Skeletal muscle tissue (tissue), 3 donors: ENCODE measurements at regions not wholly inside any gene's neighbourhood (a gene's known extent, or its start where the extent isn't known, plus 50 kb on each side); places are given as distances from the start of the nearest gene placed in this dataset.
"Not testable (repeated sequence)": the region's sequence is repeated elsewhere in the genome, so short reads cannot be mapped to it uniquely, and the experiment has no call there.

Experiments
- H3K27ac ChIP-seq: one replicate; pipeline ENCODE4 v1.7.0; 2013; ENCODE audit warnings: mild to moderate bottlenecking, low read depth, low read length, inconsistent platforms
- H3K27me3 ChIP-seq, 3 donors: one replicate each; pipeline ENCODE4 v1.7.0; 2013; ENCODE audit warnings: low read length in 3 of 3; ENCODE audit not compliant: control insufficient read depth in 3 of 3, insufficient read depth in 3 of 3
- H3K36me3 ChIP-seq, 3 donors: one replicate each; pipeline ENCODE4 v1.7.0; 2013; ENCODE audit warnings: low read length in 3 of 3; ENCODE audit not compliant: control insufficient read depth in 3 of 3, insufficient read depth in 3 of 3
- H3K4me1 ChIP-seq, 3 donors: one replicate each; pipeline ENCODE4 v1.7.0; 2013; ENCODE audit warnings: low read length in 3 of 3, mild to moderate bottlenecking in 3 of 3; ENCODE audit not compliant: control insufficient read depth in 3 of 3, insufficient read depth in 3 of 3
- H3K4me3 ChIP-seq, 3 donors: one replicate each; pipeline ENCODE4 v1.7.0; 2013; ENCODE audit warnings: low read length in 3 of 3
- H3K9ac ChIP-seq, 3 donors: one replicate each; pipeline ENCODE4 v1.7.0; 2013; ENCODE audit warnings: low read length in 3 of 3, mild to moderate bottlenecking in 3 of 3, moderate library complexity in 2 of 3, low read depth in 1 of 3
- H3K9me3 ChIP-seq, 3 donors: one replicate each; pipeline ENCODE4 v1.7.0; 2013; ENCODE audit warnings: low read length in 3 of 3; ENCODE audit not compliant: control insufficient read depth in 3 of 3
- donor health status: Osteomylitis.

DNA sequence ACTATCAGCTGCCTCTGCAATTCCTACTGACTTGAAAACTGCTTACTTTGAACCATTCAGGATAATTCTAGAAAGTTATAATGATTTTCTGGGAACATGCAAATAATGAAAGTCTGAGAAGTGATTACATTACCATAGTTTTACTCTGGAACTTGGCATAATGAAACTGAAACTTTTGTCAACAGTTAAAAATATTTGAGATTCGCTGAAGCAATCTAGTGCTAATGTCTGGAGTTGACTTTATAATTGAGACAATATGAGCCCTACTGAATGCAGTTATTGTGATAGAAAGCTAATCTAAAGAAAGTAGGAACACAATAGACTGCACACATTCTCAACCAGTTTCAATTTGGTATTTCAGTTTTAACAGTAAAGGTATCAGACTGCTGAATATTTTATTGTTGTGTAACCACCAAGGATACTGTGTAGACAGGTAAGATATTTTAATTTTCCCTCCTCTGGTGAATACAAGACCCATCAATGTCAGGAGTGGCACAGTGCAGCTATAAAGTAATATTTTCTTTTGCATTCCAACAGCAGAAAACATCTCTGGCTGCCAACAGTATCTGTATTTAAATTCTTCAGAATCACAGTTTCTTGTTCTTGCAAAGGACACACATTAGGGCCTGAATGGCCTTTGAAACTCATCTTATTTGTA lies 483.5 kb downstream of the ATP23 start:
- no peaks in the 10 kb centered on the region for H3K27me3 ChIP-seq

DNA sequence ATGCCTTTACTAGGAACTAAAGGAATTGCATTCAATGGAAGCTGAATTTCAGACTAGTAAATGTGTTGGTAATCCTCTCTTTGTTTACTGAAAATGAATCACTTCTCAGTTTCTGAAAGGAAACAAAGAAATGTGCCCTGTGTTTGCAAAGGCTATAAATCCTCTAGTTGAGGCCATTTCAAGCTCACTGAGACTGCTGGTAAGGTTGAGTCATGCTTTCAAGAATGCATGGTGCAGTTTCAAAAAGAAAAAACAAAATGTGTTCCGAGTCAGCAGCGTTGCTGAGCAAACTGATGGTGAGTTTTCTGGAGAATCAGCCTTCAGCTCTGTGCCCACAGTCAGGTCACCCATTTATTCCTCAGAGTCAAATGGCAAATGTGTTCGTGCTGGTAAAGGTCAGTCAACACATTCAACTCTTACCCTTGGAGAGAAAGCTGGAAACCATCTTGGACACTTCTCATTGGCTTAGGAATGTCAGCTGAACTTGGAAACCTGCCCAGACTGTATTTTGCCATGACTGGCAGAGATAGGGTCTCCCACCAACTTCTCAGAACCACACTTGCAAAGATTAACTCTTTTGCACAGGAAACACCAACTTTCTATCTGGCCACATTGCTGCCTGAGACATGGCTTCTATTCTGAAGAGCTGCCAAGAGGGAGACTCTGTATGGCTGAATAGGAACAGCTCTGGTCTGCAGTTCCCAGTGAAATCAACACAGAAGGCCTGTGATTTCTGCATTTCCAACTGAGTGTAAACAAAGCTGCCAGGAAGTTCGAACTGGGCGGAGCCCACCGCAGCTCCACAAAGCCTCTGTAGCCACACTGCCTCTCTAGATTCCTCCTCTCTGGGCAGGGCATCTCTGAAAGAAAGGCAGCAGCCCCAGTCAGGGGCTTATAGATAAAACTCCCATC lies 484.4 kb downstream of the ATP23 start:
- Histone ChIP-seq H3K27me3 (no peaks in the 10 kb centered on the region), H3K9me3 (no peaks in the 10 kb centered on the region), H3K27ac (no peak overlapping the region), H3K36me3 (no peaks in the 10 kb centered on the region), H3K4me1 (peaks cover 0 to 4% (median 2%) of the 10 kb centered on the region in 3 donors), H3K9ac (no peak overlapping the region), H3K4me3 (no peak overlapping the region)

More for the DNA sequence above, 483.5 kb downstream of the ATP23 start:
- H3K4me3 ChIP-seq, result no peak overlapping the region
- no peaks in the 10 kb centered on the region for H3K36me3 ChIP-seq
- H3K4me1 ChIP-seq, result peaks cover 0 to 4% (median 2%) of the 10 kb centered on the region in 3 donors
- no peak overlapping the region for H3K9ac ChIP-seq
- H3K27ac ChIP-seq, result peak overlapping the region; percentile 23
- H3K9me3 ChIP-seq, result no peaks in the 10 kb centered on the region

DNA sequence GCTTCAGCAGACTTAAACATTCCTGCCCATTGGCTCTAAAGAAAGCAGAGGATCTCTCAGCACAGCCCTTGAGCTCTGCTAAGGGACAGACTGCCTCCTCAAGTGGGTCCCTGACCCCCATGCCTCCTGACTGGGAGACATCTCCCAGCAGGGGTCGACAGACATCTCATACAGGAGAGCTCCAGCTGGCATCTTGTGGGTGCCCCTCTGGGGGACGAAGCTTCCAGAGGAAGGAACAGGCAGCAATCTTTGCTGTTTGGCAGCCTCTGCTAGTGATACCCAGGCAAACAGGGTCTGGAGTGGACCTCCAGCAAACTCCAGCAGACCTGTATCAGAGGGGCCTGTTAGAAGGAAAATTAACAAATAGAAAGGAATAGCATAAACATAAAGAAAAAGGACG lies 485.1 kb downstream of the ATP23 start:
- H3K27me3 ChIP-seq, H3K36me3 ChIP-seq, H3K9ac ChIP-seq, H3K27ac ChIP-seq, H3K9me3 ChIP-seq, H3K4me1 ChIP-seq, H3K4me3 ChIP-seq: not testable (repeated sequence)

DNA sequence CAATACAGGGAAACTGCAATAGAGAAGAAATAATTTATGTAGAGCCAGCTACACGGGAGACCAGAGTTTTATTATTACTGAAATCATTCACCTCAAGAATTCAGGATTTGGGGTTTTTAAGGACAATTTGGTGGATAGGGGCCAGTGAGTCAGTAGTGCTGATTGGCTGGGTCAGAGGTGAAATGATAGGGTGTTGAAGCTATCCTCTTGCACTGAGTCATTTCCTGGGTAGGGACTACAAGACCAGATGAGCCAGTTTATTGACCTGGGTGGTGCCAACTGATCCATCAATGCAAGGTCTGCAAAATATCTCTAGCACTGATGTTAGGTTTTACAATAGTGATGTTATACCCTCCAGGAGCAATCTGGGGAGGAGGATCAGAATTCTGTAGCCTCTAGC lies 486.3 kb downstream of the LRIG3 start:
- no peaks in the 10 kb centered on the region for H3K4me1 ChIP-seq
- no peak overlapping the region for H3K4me3 ChIP-seq
- H3K9me3 ChIP-seq, result no peaks in the 10 kb centered on the region
- H3K27ac ChIP-seq, result no peak overlapping the region
- no peaks in the 10 kb centered on the region for H3K27me3 ChIP-seq
- H3K36me3 ChIP-seq, result no peaks in the 10 kb centered on the region
- H3K9ac ChIP-seq, result no peak overlapping the region

DNA sequence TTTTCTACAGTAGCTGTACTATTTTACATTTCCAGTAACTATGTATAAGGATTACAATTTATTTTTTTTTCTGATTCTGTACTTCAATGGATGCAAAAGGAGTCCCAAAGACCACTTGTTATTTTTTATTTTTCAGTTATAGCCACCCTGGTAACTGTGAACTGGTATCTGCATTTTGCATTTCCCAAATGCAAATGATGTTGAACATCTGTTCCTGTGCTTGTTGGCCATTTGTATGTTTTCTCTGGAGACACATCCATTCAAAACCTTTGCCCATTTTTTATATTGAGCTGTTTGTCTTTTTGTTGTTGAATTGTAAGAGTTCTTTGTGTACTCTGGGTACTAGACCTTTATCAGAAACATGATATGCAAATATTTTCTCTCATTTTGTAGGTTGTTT lies 485.6 kb downstream of the LRIG3 start:
- no peak overlapping the region for H3K9ac ChIP-seq
- H3K36me3 ChIP-seq, result no peaks in the 10 kb centered on the region
- H3K27me3 ChIP-seq, result no peaks in the 10 kb centered on the region
- no peaks in the 10 kb centered on the region for H3K4me1 ChIP-seq
- H3K27ac ChIP-seq, result no peak overlapping the region
- no peak overlapping the region for H3K4me3 ChIP-seq
- H3K9me3 ChIP-seq, result no peaks in the 10 kb centered on the region

DNA sequence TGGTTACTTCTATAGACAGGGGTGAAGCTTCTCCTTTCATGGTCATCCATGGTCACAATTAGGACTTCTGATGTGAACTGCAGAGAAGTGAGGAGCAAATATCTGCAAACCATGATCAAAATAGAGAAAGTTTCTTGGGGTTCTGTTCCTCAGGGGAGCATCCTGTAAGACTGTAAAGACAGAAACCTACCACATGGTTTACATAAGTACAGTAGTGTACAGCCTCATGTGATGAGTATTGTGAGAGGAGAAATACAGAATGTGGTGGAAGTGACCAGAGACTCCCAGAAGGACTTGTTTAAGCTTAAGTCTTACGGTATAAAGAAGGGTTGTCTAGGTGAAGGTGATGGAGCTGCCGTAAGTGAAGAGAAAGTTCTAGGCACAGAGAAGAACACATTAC lies 484.7 kb downstream of the LRIG3 start:
- no peak overlapping the region for H3K4me3 ChIP-seq
- H3K9me3 ChIP-seq, result no peaks in the 10 kb centered on the region
- H3K9ac ChIP-seq, result no peak overlapping the region
- no peaks in the 10 kb centered on the region for H3K27me3 ChIP-seq
- H3K36me3 ChIP-seq, result no peaks in the 10 kb centered on the region
- no peaks in the 10 kb centered on the region for H3K4me1 ChIP-seq
- no peak overlapping the region for H3K27ac ChIP-seq

DNA sequence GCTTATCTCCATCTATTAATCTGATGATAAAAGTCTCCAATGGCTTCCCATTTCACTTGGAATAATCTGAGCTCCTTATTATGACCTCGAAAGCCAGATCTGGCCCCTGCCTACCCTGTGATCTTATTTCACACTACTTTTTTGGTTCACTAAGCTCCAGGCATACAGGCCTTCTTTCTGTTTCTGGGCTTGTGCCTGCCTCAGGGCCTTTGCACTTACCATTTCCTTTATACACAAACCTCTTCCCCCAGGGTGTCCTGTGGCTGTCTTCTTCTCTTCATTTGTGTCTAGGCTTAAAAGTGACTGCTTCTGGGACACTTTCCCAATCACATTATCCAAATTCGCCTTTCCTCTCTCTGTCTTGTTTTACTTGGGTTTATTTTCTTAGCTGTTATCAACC lies 478.8 kb downstream of the LRIG3 start:
- no peaks in the 10 kb centered on the region for H3K36me3 ChIP-seq
- no peaks in the 10 kb centered on the region for H3K27me3 ChIP-seq

DNA sequence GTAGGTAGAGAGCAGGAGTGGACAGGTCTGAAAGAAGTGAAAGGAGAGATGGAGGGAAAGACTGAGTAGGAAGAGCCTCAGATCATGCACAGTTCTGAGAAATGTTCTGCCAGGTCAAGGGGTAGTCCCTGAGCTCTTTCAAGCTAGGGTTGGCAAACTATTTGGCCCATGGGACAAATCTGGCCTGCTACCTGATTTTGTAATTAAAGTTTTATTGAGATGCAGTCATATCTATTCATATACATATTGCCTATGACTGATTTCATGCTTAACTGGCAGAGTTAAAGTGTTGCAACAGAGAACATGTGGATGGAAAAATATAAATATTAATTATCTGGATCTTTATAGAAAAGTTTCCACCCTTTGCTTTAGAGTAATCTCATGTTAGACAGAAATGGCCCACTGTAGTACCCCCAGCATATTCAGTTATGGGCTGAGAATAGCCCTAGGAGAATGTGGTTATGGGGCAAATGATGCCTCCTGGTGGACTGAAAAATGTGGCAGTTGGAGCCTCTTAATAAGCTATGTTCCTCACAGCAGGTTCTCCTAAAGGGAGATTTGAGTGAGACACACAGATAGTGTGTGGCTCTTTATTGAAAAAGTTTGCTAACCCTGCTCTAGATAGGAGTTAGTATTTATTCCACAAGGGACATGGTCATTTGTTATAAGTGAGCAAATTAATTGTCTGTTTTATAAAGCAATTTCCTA lies 476.9 kb downstream of the LRIG3 start:
- peak overlapping the region; percentile 67 for H3K27ac ChIP-seq
- H3K27me3 ChIP-seq, result no peaks in the 10 kb centered on the region
- no peak overlapping the region for H3K9ac ChIP-seq
- H3K36me3 ChIP-seq, result no peaks in the 10 kb centered on the region
- H3K9me3 ChIP-seq, result no peaks in the 10 kb centered on the region
- H3K4me1 ChIP-seq, result peaks cover 0 to 2% (median 0%) of the 10 kb centered on the region in 3 donors
- H3K4me3 ChIP-seq, result no peak overlapping the region

More for the DNA sequence above, 478.8 kb downstream of the LRIG3 start:
- peaks cover 0 to 2% (median 0%) of the 10 kb centered on the region in 3 donors for H3K4me1 ChIP-seq
- H3K27ac ChIP-seq, result no peak overlapping the region
- H3K9ac ChIP-seq, result no peak overlapping the region
- no peaks in the 10 kb centered on the region for H3K9me3 ChIP-seq
- H3K4me3 ChIP-seq, result no peak overlapping the region

DNA sequence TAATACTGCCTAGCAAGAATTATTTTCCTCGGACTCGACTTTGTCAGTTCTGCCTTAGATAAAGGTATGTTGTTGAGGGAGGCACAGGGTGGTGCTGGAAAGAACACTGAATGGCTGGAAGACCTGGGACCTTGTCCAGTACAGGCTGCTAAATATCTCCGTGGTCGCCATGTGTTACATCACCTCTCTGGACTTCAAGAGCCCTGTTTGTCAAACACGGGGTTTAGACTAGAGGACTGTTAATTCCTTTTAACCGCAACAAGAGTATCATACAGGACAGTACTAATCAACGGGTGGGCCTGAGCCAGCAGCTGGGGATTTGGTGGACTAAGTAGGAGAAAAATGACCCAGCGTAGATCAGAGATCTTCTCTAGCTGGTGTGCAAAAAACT lies 476.3 kb downstream of the LRIG3 start:
- H3K9ac ChIP-seq, result no peak overlapping the region
- no peaks in the 10 kb centered on the region for H3K36me3 ChIP-seq
- H3K4me3 ChIP-seq, result peak overlapping the region in 1 of 3 donors; percentile 6
- peaks cover 0 to 2% (median 0%) of the 10 kb centered on the region in 3 donors for H3K4me1 ChIP-seq
- no peaks in the 10 kb centered on the region for H3K27me3 ChIP-seq
- no peaks in the 10 kb centered on the region for H3K9me3 ChIP-seq
- H3K27ac ChIP-seq, result peak overlapping the region; percentile 67
